Thyroid gland (tissue), 4 donors: ENCODE measurements at regions not wholly inside any gene's neighbourhood (a gene's known extent, or its start where the extent isn't known, plus 50 kb on each side); places are given as distances from the start of the nearest gene placed in this dataset.

ENCODE experiments used
- CTCF ChIP-seq, 6 experiments: fragments of 200-600 bp in 3 of 6; fragments of 450-650 bp in 3 of 6; sonication (generic) in 3 of 6; IDR thresholded peaks; one replicate each; pipeline ENCODE4 v1.5.1; 2016 to 2019; ENCODE audit warnings: antibody characterized with exemption in 6 of 6, mild to moderate bottlenecking in 2 of 6, inconsistent platforms in 1 of 6, moderate library complexity in 1 of 6
- POLR2A ChIP-seq, 2 donors: fragments of 450-650 bp; IDR thresholded peaks; one replicate each; pipeline ENCODE4 v1.6.1; 2017; ENCODE audit warnings: antibody characterized with exemption in 2 of 2, mild to moderate bottlenecking in 2 of 2, moderate library complexity in 1 of 2

- TF ChIP-seq CTCF (IDR thresholded peaks at IDR 0.05) (no peak), POLR2A (IDR thresholded peaks at IDR 0.05) (no peak)
Measured at GRCh38 chr14:56367416-56367815, 212.2 kb upstream of the TMEM260 start.
